ENCODE measurements at regions not wholly inside any gene's neighbourhood (a gene's known extent, or its start where the extent isn't known, plus 50 kb on each side); places are given as distances from the start of the nearest gene placed in this dataset.

DNA sequence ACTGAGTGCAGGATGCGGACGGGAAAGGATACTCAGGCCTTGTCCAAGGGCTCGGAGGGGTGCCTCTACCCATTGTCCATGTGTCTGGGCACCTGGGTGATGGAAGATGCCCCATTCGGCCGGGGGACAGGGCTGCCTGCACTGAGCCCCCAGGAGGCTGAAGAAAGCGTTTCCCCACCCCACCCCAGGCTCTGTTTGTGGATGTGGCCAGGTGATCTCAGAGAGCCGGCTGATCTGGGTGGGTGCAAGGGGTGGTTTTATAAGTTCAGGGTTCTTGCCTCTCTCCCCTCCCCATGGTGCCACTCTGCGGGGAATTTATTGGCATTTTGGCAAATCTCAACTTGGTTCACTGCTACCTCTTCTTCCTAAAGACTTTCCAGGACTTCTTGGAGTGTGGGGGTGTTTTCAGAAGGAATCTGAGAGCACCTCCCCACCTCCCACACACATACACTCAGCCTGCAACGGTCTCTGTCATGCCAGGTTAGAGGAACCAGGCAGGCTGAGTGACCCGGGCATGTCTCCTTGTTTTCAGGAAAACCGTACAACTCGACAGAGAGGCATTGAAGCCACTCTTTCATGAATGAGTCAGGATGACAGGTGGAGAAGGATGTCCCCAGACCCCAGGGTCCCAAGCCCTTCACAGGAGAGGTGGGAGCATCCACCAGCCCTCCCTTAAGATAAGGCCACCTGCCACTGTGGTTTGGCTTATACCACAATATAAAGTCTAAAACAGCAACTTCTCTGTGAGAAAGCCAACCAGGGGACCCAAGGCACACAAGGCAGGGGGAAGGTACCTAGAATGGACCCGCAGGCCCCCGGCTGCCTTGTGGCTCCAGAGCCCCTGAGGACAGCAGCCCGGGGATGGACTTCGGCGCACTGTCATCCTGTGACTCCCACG lies 174.9 kb downstream of the ETS2 start:
- no peak for DNase-seq

DNA sequence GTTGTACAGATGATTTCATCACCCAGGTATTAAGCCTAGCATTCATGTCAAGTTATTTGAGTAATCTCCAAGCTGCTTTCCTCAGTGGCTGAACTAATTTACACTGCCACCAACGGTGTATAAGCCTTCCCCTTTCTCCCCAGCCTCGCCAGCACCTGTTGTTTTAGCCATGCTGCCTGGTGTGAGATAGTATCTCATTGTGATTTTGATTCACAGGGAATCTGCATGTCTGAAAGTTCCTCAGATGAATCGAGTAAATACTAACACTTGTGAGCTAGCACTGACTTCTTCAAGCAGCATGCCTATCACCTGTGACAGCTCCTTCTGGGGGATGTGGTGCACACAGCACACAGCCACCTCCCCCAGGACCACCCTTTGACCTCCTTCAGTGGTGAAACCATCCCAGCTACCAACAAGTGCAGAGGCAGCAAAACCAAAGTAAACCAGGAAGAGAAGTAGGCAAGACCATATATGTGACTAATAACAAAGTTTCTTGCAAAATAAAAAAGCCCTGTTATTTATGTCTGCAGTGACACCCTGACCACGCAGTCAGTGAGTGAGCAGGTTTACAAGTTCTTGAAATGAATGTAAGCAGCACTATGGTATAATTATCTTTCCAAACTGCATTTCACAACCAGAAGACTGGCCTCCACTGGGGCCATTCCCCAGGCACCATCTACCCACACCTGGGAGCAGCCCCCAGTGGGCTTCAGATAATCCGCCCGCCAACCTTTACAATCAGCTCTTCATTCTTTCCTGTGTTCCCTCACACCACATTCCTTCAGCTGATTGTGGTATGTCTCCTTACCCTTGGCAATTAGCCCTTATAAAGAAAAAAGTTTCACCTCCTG lies 173.8 kb downstream of the ETS2 start:
- DNase-seq, result no peak

DNA sequence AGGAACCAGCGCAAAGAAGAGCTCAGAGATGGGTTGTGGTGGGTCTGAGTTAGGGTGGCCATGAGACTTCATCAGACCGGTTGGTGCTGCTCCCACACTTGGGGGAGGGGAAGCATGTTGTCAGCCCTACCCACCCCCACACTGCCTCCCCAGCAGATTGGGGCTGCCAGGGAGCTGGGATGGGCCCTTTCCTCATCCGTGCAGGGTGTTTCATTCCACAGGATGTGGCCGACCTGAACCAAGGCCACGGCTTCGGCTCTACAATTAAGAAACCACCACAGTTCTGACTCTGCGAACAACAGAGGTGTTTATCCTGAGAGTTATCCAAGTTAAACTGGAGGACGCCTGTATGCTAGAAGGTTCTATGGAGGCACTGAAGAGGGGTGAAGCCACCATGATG lies 171.2 kb downstream of the ETS2 start:
- DNase-seq, result no peak

DNA sequence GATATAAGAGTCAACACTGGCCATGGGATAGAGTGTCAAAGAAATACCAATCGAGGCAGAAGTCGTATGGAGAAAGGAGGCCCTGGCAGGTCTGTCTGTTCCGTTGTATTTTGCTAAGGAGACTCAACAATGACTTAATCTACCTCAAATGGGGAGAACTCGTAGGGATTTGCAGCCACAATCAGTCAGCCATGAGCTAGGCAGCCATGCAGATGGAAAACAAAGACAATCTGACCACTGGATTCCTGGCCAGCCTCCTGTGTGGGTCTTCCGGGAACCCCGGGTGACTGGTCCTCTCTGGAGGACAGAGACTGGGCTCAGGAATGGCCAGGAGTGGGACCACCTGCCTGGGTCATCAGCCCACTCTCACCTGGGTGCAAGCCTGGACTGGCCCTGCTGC lies 167.8 kb downstream of the ETS2 start:
- no peak for DNase-seq

DNA sequence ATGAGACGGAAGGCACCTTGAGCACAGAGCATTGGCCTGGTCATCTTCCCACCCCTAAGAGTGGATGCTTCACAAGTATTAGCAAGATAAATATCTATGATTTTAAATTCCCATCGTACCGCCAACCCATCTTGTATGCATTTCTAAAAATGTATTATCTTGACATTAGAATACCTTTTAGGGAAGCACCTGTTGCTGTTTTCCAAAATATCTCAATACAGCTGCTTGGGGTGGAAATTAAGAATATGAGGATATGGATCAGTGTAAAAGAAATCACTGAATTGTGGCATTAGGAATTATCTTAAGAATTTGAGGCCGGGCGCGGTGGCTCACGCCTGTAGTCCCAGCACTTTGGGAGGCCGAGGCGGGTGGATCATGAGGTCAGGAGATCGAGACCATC lies 166.3 kb downstream of the ETS2 start:
- no peak for DNase-seq

- DNase-seq, result no peak
Observed at GRCh38 chr21:38970765-38971164, 165.0 kb downstream of the ETS2 start.

- DNase-seq, result peak; percentile 75
Observed at GRCh38 chr21:38968887-38969543, 163.3 kb downstream of the ETS2 start.

DNA sequence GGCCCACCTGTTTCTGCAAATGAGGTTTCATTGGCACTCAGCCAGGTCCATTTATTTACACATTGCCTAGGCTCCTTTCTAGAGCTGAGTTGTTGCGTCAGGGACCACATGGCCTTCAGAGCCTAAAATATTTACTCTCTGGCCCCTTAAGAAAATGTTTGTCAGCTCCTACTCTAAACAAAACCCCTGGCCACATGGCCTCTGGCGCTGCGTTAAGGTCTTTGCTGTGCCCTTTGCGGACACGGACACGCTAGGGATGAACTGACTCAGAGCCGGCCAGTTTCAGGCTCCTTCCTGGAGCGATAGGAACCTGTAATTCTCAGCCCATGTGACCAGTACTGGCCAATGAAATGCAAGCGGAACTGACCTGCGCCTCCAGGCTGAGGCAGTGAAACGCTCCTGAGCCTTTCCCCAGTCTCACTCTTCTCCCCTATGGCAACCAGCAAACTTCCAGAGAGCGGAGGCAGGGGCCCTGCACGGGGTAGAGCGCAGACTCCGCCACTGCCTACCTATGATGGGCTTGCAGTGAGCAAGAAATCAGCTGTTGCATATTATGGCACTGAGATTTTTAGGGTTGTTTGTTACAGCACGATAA lies 160.3 kb downstream of the ETS2 start:
- DNase-seq, result peak; percentile 97

- peak; percentile 43 for DNase-seq
Observed at GRCh38 chr21:38965241-38965640, 159.5 kb downstream of the ETS2 start.

- no peak for DNase-seq
Observed at GRCh38 chr21:38963006-38963405, 157.3 kb downstream of the ETS2 start.

GRCh38 chr21:38960251-38960650 lies 154.5 kb downstream of the ETS2 start:
- no peak for DNase-seq

DNA sequence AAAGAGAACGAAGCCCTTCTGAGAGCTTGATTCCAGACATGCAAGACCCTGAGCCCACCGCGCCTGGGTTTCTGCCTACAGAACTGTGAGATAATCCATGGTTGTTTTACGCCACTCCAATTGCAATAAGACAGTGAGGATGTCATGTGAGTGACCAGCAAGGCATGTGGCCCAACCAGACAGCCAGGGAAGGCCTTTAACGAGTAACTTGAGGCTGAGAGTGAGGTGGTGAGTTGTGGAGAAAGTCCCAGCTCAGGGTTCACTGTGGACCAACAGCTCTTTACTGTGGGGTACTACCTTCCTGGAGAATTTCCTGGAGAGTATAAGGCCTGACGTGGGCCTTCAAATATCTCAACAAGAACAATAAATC lies 153.9 kb downstream of the ETS2 start:
- no peak for DNase-seq

DNA sequence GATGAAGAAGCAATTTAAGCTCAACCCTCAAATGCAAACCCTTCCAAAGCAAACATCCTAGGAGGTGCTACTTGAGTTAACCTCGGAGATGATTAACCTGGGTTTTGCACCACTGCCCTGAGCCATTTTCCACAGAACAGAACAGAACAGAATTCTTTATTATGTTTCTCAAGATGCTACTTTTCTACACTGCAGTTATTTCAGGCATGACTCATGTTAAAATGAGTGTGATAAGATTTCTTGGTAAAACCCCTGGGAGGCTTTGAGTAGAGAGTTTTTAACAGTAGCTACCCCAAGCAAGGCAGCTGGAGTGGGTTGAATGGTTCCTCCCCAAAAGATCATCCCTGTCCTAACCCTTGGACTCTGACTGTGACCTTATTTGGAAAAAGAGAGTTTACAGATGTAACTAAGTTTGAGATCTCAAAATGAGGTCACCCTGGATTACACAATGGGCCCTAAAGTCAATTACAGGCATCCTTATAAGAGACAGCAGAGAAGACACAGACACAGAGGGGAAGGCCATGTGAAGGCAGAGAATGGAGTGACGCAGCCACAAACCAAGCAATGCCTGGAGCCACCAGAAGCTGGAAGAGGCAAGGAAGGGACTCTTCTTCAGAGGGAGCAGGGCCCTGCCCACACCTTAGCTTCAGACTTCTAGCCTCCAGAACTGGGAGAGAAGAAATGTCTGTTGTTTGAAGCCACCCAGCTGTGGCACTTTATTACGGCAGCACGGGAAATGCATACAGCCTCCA lies 153.4 kb downstream of the ETS2 start:
- no peak for DNase-seq

DNA sequence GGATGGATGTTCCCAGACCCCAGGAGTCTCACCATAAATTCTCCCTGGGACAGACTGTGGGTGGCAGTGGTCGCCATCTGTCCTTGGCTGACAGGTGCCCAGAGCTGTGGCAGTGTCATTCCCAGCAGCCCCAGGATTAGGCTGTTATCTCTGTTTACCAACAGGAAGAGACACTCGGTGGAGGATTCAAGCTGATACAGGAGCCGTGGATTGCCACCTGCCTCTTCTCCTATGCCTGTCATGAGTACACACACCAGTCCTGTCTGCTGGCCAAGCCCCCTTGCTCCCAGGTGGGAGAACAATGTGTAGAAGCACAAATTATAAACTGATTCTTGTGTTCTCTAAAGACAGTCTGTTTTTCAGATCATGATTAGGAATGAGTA lies 152.6 kb downstream of the ETS2 start:
- peak; percentile 81 for DNase-seq

GRCh38 chr21:38957575-38958322 lies 152.0 kb downstream of the ETS2 start:
- peak; percentile 66 for DNase-seq

DNA sequence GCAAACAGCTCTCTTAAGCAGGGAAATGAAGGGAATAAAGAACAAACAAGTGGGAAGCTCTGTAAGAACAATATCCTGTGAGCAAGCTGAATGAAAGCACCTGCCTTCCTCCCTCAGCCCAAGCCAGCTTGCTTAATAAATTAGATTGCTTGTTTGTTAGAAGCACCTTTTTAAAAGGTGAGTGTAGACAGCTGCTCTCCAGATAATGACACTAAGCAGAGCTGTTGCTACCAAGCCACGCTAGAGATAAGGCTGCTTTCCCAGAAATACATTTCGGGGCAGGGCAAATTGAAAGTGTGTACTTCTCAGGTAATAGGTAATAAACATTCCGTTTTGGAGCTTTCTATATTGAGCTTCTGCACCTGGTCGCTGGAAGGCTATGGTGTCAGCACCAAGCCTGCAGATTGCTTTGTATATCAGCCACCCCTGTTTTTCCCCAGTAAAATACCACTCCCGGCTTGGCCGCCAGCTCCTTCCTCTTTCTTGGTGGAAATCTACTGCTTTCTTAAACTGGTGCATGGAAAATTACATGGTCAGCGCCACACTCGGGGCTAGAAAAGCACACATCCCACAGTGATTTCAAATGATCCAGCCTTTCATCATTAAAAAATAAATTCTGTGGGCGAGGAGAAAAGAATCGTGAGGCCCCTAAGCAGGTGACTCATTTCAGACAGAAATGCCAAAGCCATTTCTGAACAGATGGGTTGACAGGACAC lies 151.3 kb downstream of the ETS2 start:
- peak; percentile 100 for DNase-seq

DNA sequence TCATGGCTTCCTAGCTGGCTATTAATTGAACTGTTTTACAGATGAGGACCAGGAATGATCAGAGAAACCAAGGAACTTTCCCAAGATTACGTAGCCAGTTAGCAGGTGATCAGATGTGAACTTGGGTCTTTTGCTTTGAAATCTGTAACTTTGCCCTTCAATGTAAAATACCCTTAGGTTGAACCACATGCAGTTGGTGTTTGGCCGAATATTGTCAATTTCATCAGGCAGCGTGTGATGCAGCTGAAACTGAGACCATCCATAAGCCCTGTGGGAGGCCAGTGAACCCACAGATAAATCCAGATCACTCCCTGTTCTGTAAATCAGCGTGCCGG lies 150.8 kb downstream of the ETS2 start:
- no peak for DNase-seq

- peak; percentile 56 for DNase-seq
Observed at GRCh38 chr21:38956007-38956406, 150.3 kb downstream of the ETS2 start.

GRCh38 chr21:38955495-38955894 lies 149.8 kb downstream of the ETS2 start:
- no peak for DNase-seq

GRCh38 chr21:38954588-38955004 lies 148.9 kb downstream of the ETS2 start:
- DNase-seq, result peak; percentile 98

GRCh38 chr21:38953516-38953915 lies 147.8 kb downstream of the ETS2 start:
- DNase-seq, result no peak
